NCI-H510A (cell line): ENCODE measurements at regions not wholly inside any gene's neighbourhood (a gene's known extent, or its start where the extent isn't known, plus 50 kb on each side); places are given as distances from the start of the nearest gene placed in this dataset.
A peak's percentile ranks its signal among the peaks of the same experiment; 100 is the strongest.

Experiments used
- DNase-seq: peaks from one replicate; lab custom pipeline; 2025; lab: John Stamatoyannopoulos, UW

DNA sequence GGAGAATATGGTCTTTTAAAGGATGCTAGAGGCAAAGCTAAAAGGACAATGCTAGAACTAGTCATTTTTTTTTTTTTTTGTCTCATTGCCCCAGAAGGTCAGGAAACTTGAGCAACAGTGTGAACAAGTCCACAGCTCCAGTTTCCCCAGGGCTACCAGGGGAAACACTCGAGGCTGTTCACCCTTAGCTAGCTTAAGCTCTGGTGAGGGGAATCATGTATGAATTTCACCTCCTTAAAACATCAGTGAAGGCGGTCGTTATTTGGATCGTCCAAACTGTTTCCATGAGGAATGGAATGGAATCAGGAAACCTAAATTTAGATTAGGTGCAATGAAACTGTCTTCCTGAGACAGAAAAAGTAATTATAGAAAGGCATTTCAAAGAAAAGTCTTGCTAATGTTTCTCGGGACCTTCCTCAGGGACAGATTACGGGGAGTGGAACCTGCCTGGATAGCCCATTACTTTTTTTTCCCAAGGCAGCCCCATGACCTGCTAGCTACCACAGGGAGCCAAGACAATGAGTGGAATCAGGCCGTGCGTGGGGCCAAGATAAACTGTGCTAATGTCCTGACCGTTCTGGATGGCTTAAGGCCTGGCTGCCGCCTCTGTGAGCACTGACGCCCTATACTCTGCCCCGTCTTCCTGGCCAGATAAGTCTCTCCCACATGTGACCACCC, 164.8 kb upstream of the SGK1 start:
- no peak for DNase-seq

- no peak for DNase-seq
These were observed 164.1 kb upstream of the SGK1 start for GRCh38 chr6:134481966-134482365.

DNA sequence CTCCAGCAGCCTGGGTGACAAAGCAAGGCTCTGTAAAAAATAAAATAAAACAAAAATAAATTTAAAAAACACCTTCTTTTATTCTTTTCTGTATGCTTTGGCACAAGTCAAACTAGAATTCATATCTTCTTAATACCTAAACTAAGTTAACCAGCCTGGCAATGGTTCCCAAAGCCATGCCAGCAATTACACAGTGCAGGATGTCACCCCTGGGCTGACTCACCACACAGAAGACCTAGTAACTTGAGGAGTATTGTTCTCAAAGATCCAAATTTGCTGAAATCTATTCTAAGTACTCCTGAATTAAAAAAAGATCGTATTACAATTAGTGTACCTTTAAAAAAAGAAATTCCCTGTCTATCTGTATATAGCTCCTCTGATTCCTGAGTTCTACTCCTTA, 162.7 kb upstream of the SGK1 start:
- no peak for DNase-seq

GRCh38 chr6:134478764-134479399, 161.0 kb upstream of the SGK1 start:
- DNase-seq, result no peak

- no peak for DNase-seq
These were observed 160.2 kb upstream of the SGK1 start for GRCh38 chr6:134477991-134478635.

DNA sequence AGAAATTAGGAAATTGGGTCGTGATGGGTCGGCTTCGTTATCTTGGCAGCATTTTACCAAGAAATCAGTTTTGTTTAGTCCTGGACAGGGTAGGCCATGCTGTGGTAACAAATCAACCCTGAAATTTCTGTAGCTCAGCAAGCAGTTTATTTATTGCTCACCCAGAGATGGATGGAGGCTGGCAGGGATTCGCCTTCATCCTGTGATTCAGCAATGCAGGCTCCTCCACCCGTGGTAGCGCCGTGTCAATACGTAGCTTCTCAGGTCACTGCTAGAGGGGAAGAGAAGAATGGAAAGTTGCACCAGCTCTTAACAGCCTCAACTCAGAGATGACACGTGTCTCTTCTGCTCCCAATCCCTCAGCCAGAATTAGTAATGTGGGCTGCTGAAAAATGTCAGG, 157.0 kb upstream of the SGK1 start:
- no peak for DNase-seq

DNA sequence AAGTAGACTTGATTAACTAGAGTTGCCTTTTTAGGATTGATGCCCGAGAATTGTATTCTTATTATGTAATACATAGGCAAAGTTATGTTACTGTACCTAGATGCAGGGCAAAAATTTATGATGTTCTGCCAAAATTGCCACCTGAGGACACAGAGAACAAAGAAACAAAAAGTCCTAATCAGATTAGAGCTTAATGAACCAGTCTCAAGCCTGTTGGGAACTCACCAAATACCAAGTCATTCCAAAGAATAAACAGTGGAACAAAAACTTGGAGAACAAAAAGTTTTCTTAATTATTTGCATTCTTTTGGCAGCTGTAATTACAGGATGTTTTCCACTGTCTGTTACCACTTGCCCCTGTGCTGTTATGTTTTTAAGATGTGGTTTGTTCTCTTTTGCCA, 154.7 kb upstream of the SGK1 start:
- no peak for DNase-seq

DNA sequence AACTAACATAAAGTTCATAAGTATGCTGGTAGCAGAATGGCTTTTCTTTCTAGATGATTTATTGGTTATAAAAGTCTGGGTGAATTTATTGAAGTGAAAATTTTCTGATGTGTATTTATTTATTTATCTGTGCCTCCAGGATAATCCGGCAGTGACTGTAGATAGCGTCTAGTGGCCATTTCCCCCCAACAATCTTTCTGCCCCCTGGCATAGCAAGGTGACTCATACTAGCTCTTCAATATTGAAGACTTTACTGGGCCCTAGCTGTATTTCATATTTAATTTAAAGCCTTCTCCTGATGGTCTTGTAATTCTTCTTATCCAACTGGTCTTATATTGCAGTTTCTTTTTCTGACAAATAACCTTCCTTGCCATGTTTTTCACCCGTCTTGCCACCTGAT, 154.1 kb upstream of the SGK1 start:
- DNase-seq, result no peak

DNA sequence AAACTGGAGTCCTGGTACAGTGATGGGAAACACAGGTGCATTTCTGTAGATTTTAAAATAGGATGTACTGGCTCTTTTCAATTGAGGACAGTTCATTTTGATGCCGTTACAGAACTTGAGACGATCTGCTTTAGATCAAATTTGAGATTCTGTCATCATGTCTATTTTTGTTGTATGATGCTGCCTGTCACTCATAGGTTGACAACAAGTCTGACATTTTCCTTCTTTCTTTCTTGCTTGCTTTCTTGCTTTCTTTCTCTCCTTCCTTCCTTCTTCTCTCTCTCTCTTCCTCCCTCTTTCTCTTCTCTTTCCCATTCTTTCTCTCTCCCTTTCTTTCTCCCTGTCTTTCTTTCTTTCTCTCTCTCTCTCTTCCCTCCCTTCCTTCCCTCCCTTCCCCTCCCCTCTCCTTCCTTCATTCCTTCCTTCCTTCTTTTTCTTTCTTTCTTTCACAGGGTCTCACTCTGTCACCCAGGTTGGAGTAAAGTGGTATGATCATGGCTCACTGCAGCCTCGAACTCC, 152.6 kb upstream of the SGK1 start:
- DNase-seq, result no peak

DNA sequence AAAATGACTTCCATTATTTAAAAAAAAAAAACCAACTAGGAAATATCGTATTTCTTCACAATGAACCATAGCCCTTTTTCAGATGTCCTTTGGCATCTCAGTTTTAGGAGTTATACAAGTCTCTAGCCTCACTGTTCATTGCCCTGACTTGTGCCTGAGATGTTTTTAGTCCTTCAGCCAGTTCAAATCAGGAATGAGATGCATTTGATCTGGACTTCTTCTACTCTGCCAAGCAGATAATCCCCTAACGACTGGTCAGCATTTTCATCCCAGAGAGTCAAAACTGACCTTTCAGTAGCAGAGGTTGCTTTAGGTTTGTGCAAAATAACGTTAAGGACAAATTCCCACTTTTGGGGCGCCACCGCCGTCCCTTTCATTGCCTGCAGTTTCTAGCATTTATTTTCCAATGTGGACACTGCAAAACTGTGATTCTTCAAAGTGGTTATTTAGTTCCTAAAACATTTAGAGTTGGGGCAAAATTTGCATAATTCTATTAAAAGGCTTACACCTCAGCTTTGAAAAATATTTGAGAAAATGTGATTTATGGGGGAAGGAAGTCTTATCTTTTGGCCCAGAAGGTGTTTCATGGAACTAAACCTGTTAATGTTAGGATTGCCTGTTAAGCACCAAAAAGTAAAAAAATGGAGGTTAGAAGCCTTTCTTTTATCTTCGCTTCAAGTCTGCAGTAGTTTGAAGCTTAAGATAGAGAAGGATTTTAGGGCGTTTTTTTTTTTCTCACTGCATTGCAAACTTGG, 152.0 kb upstream of the SGK1 start:
- DNase-seq, result no peak

- no peak for DNase-seq
These were observed 150.7 kb upstream of the SGK1 start for GRCh38 chr6:134468633-134469032.

- no peak for DNase-seq
These were observed 149.7 kb upstream of the SGK1 start for GRCh38 chr6:134467620-134468019.

DNA sequence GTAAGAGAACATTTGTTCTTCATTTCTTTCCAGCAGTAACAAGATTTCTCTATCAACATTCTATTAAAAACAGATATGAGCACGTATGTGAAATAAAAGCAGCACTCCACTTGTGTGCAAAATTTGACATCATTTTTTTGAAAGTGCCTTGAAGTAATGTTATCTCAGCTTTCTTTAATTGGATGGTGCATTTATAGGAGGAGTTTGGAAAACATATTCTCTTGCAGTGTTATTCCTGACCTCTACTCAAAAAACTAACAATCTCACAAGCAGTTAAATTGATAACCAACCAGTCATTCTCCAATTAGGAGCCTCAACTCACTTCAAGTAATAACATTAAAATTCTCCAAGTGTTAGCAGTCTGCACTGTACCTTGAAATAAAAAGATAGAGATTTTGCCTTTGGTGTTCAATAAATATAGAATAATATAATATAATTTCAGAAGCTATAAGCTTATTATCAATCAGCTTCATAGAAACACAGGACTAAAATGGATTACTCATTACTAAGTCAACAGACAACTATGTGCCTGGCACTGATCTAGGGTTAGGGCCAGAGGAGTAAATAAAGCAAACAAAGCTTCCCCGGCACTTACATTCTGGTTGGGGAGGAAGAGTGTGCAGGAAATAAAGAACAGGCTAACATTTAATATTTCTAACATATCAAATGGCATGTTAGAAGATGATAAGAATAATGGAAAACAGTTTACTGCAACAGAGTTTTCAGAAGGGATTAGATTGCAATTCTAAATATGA, 149.0 kb upstream of the SGK1 start:
- no peak for DNase-seq

DNA sequence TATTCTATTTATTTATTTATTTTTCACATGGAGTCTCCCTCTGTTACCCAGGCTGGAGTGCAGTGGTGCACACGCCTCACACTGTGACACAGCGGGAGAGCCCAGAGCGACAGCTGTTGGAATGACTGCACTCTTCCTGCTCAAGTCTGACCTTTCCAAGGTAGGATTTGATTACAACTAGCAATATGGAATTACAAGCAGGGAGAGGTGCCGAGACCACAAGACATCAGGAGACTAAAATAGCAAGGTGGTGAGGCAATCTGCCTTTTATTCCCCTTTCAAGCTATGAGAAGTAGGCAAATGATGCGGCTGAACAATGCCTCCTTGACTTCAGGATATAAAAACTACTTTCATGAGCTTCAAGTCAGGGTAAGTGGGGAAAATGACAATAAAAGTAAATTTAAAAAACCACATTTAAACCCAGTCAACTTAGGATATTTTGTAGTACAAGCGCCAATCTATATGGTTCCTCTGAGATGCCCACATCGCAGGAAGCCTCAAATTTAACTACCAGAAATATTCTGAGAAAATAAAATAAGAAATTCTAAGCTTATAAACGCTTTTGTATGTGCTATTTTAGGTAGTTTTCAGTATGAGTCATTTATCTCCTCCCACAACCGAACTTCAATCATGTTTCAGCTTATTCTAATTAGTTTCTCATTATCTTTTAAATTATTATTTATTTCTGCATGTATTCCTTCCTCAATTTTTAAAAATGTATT, 146.9 kb upstream of the SGK1 start:
- DNase-seq, result peak; percentile 16

DNA sequence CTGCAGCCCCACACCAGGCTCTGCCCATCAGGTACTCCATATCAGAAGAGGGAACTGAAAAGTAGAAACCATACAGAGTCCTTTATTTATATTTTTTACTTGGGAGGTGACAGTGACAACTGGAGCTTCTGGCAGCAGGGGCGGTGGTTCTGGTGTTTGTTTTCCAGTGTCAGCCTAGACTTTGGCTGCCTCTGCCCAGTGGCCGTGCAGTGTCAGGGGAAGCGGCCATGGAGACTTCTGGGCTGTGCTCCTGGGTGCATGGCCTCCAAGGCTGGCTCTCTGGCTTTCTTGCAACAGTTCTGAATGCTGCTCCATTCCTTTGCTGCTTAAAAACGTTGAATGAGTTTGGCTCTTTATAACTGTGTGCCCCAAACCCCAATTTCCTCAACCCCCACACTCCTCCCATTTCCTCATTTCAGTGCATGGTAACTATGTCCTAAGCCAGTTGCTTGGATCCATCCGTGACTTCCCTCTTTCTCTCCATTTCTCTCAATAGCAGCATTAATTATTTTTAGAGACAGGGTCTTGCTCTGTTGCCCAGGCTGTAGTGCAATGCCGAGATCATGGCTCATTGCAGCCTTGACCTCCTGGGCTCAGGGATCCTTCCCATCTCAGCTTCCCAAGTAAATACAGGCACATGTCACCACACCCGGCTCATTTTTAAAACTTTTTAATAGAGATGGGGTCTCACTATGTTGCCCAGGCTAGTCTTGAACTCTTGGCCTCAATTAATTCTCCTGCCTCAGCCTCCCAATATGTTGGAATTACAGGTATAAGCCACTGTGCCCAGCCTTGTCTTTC, 141.1 kb upstream of the SGK1 start:
- no peak for DNase-seq

- no peak for DNase-seq
These were observed 140.0 kb upstream of the SGK1 start for GRCh38 chr6:134457941-134458340.

DNA sequence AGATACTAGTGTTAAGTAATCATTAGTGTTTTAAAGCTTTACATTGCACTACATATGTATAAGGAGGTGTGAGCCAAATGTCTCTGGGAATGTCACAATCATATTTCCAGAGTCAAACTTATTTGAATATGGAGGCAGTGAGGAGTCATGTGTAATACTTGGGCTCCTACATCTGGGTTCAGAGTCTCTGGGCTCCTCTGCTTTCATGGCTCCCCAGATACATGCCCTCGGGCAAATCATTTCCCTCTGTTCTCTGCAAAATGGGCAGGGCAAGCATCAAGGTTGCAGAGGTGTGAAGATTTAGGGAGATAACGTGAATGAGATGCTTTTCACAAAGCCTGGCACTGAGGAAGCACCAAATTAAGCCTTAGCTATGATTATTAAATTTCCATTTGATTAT, 138.3 kb upstream of the SGK1 start:
- DNase-seq, result no peak

- DNase-seq, result no peak
These were observed 137.4 kb upstream of the SGK1 start for GRCh38 chr6:134455319-134455718.

DNA sequence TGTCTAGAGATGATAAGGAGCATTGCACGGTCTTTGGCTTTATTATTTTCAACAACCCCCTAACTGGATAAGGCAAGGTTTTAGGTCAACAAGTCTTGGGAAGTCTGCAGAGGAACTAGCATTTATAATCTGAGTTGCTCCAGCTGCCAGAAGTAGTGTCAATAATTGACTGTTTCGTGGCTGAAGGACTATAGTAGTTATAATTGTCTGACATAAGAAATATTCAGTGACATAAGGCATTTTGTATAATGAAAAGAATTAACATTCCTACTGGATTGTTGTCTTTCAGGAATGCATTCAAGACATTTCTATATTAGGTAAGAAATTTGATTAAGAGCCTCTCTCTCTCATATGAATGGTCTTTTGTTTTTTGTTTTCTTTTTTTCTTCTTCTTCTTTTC, 136.9 kb upstream of the SGK1 start:
- no peak for DNase-seq

GRCh38 chr6:134453792-134454510, 136.0 kb upstream of the SGK1 start:
- peak; percentile 20 for DNase-seq
